B cell (primary cell): ENCODE measurements at regions not wholly inside any gene's neighbourhood (a gene's known extent, or its start where the extent isn't known, plus 50 kb on each side); places are given as distances from the start of the nearest gene placed in this dataset.

ENCODE experiments used
- ATAC-seq: fragments of 200-7000 bp; cut with Tn5 transposase; one replicate; pipeline ENCODE4 v1.10.0; 2021; ENCODE audit warnings: low read depth, mild to moderate bottlenecking, moderate number of reproducible peaks, moderate library complexity
- CTCF ChIA-PET: fragments of 350-600 bp; sonication (Branson Sonifier 250); formaldehyde crosslinking; loops from one replicate; lab custom pipeline; 2021; ENCODE audit warnings: antibody characterized with exemption, inconsistent platforms; lab: Charles Lee
- POLR2A ChIA-PET: fragments of 350-600 bp; sonication (Branson Sonifier 250); formaldehyde crosslinking; loops from one replicate; lab custom pipeline; 2021; ENCODE audit warnings: antibody characterized with exemption; lab: Charles Lee
- DNase-seq: peaks from one replicate; pipeline ENCODE4 v3.0.0; 2013
- H2AFZ ChIP-seq: 2 replicates; pipeline ENCODE4 v1.6.1; 2012; ENCODE audit warnings: mild to moderate bottlenecking, low read depth, low read length; ENCODE audit not compliant: insufficient read depth, poor library complexity, severe bottlenecking
- H3K27ac ChIP-seq, 2 donors: 1 replicate in 1 of 2; 2 replicates in 1 of 2; pipeline ENCODE4 v1.5.1; 2012 to 2013; ENCODE audit warnings: low read length in 2 of 2, mild to moderate bottlenecking in 2 of 2, moderate library complexity in 1 of 2
- H3K27me3 ChIP-seq, 4 experiments: fragments of 200-600 bp in 1 of 4; sonication (generic) in 1 of 4; replicated peaks in 1 of 4; 1 replicate in 2 of 4; 2 replicates in 2 of 4; pipeline versions ENCODE4 v1.6.1 to v1.7.0; 2013 to 2016; ENCODE audit warnings: low read length in 3 of 4, mild to moderate bottlenecking in 2 of 4, mixed read lengths in 1 of 4, moderate library complexity in 1 of 4; ENCODE audit not compliant: insufficient read depth in 4 of 4, control insufficient read depth in 3 of 4; ENCODE audit errors: control extremely low read depth in 1 of 4
- H3K36me3 ChIP-seq, 2 experiments: replicated peaks in 1 of 2; 1 replicate in 1 of 2; 2 replicates in 1 of 2; pipeline versions ENCODE4 v1.6.1 to v1.7.1; 2013; ENCODE audit warnings: low read length in 1 of 2; ENCODE audit not compliant: insufficient read depth in 2 of 2, control insufficient read depth in 1 of 2; ENCODE audit errors: control extremely low read depth in 1 of 2, extremely low read depth in 1 of 2
- H3K4me1 ChIP-seq, 2 donors: fragments of 200-600 bp in 1 of 2; sonication (generic) in 1 of 2; 1 replicate in 1 of 2; 2 replicates in 1 of 2; pipeline versions ENCODE4 v1.5.1 to v1.6.1; 2013 to 2017; ENCODE audit warnings: low read length in 2 of 2; ENCODE audit not compliant: control insufficient read depth in 2 of 2, insufficient read depth in 2 of 2
- H3K4me2 ChIP-seq: replicated peaks from 2 replicates; pipeline ENCODE3; 2012; ENCODE audit warnings: mild to moderate bottlenecking, low read depth, low read length; ENCODE audit not compliant: poor library complexity, severe bottlenecking
- H3K4me3 ChIP-seq, 5 experiments: fragments of 200-600 bp in 1 of 5; sonication (generic) in 1 of 5; 1 replicate in 3 of 5; 2 replicates in 2 of 5; pipeline versions ENCODE4 v1.5.1 to v1.7.0; 2011 to 2016; ENCODE audit warnings: low read length in 4 of 5, mild to moderate bottlenecking in 4 of 5, low read depth in 2 of 5, control low read depth in 1 of 5, moderate library complexity in 1 of 5; ENCODE audit not compliant: insufficient read depth in 1 of 5; ENCODE audit errors: control extremely low read depth in 1 of 5, extremely low read depth in 1 of 5
- H3K79me2 ChIP-seq: fragments of 200-600 bp; sonication (generic); one replicate; pipeline ENCODE4 v1.6.0; 2016; ENCODE audit warnings: low read length; ENCODE audit not compliant: control insufficient read depth, insufficient read depth
- H3K9ac ChIP-seq: fragments of 200-600 bp; sonication (generic); 2 replicates; pipeline ENCODE4 v1.6.1; 2017; ENCODE audit warnings: mild to moderate bottlenecking, low read length, moderate library complexity
- H3K9me3 ChIP-seq, 3 donors: one replicate each; pipeline versions ENCODE4 v1.6.1 to v1.7.1; 2013; ENCODE audit warnings: low read length in 2 of 3; ENCODE audit not compliant: control insufficient read depth in 2 of 3, insufficient read depth in 1 of 3; ENCODE audit errors: control extremely low read depth in 1 of 3
- H4K20me1 ChIP-seq: 2 replicates; pipeline ENCODE4 v1.6.0; 2012; ENCODE audit warnings: mild to moderate bottlenecking, low read length; ENCODE audit not compliant: insufficient read depth, control insufficient read depth, poor library complexity, severe bottlenecking
- H3K27ac Mint-ChIP-seq: one replicate; pipeline ENCODE4 v1.8.0; 2021; ENCODE audit warnings: mixed read lengths
- H3K27me3 Mint-ChIP-seq: one replicate; pipeline ENCODE4 v1.8.0; 2021; ENCODE audit warnings: mixed read lengths
- H3K4me1 Mint-ChIP-seq: one replicate; pipeline ENCODE4 v1.8.0; 2021; ENCODE audit warnings: mixed read lengths
- H3K4me3 Mint-ChIP-seq: one replicate; pipeline ENCODE4 v1.8.0; 2021; ENCODE audit warnings: mixed read lengths
- H3K9me3 Mint-ChIP-seq: one replicate; pipeline ENCODE4 v1.8.0; 2022; ENCODE audit warnings: mixed read lengths; ENCODE audit not compliant: insufficient read depth
- CTCF ChIP-seq: fragments of 200-600 bp; IDR thresholded peaks from one replicate; pipeline ENCODE4 v1.8.0; 2022; ENCODE audit warnings: antibody characterized with exemption, mild to moderate bottlenecking
- EZH2 ChIP-seq: IDR thresholded peaks from 2 replicates; pipeline ENCODE4 v1.6.1; 2012; ENCODE audit warnings: borderline replicate concordance, low read depth, mild to moderate bottlenecking, moderate library complexity, low read length; ENCODE audit not compliant: insufficient read depth, poor library complexity, severe bottlenecking
- intact Hi-C: fragments of 100-400 bp; cut with micrococcal nuclease; formaldehyde crosslinking; loops from one replicate; pipeline ENCODE4 v1.10.0; 2022

- H3K9ac ChIP-seq, result no peak overlapping the region
- TF ChIP-seq CTCF (no peak), EZH2 (no peak)
- Mint-ChIP-seq H3K4me1 (no peaks in the 10 kb centered on the region), H3K27me3 (no peaks in the 10 kb centered on the region), H3K4me3 (no peak overlapping the region), H3K27ac (no peak overlapping the region), H3K9me3 (no peaks in the 10 kb centered on the region)
- H2AFZ ChIP-seq, result no peak overlapping the region
- H3K4me1 ChIP-seq, result no peaks in the 10 kb centered on the region
- intact Hi-C loops, result no loop called here
- DNase-seq (no peak), ATAC-seq (no peak)
- H3K4me3 ChIP-seq, result no peak overlapping the region
- ChIA-PET CTCF (no interaction called here), POLR2A (no interaction called here)
- no peaks in the 10 kb centered on the region for H4K20me1 ChIP-seq
- peaks cover 0 to 4% (median 0%) of the 10 kb centered on the region in 3 donors for H3K9me3 ChIP-seq
- no peaks in the 10 kb centered on the region for H3K36me3 ChIP-seq
- H3K79me2 ChIP-seq, result no peaks in the 10 kb centered on the region
- no peaks in the 10 kb centered on the region for H3K27me3 ChIP-seq
- no peak overlapping the region for H3K27ac ChIP-seq
- no peak overlapping the region for H3K4me2 ChIP-seq
These were observed 819.3 kb downstream of the PCDH7 start for GRCh38 chr4:31539284-31540069.

GRCh38 chr4:31545330-31545729 is 825.2 kb downstream of the PCDH7 start:
- ChIA-PET POLR2A (no interaction called here), CTCF (no interaction called here)
- Histone ChIP-seq H3K27me3 (no peaks in the 10 kb centered on the region), H3K4me1 (no peaks in the 10 kb centered on the region), H3K36me3 (no peaks in the 10 kb centered on the region), H3K9ac (no peak overlapping the region), H3K9me3 (no peaks in the 10 kb centered on the region), H4K20me1 (no peaks in the 10 kb centered on the region), H2AFZ (no peak overlapping the region), H3K4me2 (no peak overlapping the region), H3K27ac (no peak overlapping the region), H3K79me2 (no peaks in the 10 kb centered on the region), H3K4me3 (no peak overlapping the region)
- DNase-seq (no peak), ATAC-seq (no peak)
- Mint-ChIP-seq H3K4me1 (no peaks in the 10 kb centered on the region), H3K27me3 (no peaks in the 10 kb centered on the region), H3K27ac (no peak overlapping the region), H3K9me3 (no peaks in the 10 kb centered on the region), H3K4me3 (no peak overlapping the region)
- intact Hi-C loops, result no loop called here
- no peak for TF ChIP-seq CTCF
- no peak for TF ChIP-seq EZH2
